NT2/D1 (cell line): ENCODE measurements at regions not wholly inside any gene's neighbourhood (a gene's known extent, or its start where the extent isn't known, plus 50 kb on each side); places are given as distances from the start of the nearest gene placed in this dataset.

ENCODE experiments used
- DNase-seq: peaks from one replicate; pipeline ENCODE4 v3.0.0-alpha.2; 2011; ENCODE audit warnings: low read depth, low spot score
- H3K27me3 ChIP-seq: 2 replicates; pipeline ENCODE4 v1.6.0; 2011; ENCODE audit warnings: mild to moderate bottlenecking; ENCODE audit not compliant: insufficient read length, insufficient read depth
- H3K36me3 ChIP-seq: 2 replicates; pipeline ENCODE4 v1.6.1; 2011; ENCODE audit warnings: mild to moderate bottlenecking, low read length, mixed read lengths; ENCODE audit not compliant: insufficient read depth, insufficient read length
- H3K4me1 ChIP-seq: 2 replicates; pipeline ENCODE4 v1.5.1; 2011; ENCODE audit not compliant: insufficient read depth, insufficient read length
- H3K4me3 ChIP-seq: 2 replicates; pipeline ENCODE4 v1.5.1; 2011; ENCODE audit warnings: low read depth; ENCODE audit not compliant: insufficient read length
- H3K9ac ChIP-seq: 2 replicates; pipeline ENCODE4 v1.6.0; 2011; ENCODE audit warnings: low read depth; ENCODE audit not compliant: insufficient read length
- H3K9me3 ChIP-seq: 2 replicates; pipeline ENCODE4 v1.5.1; 2011; ENCODE audit warnings: mild to moderate bottlenecking, low read length; ENCODE audit not compliant: insufficient read depth
- SUZ12 ChIP-seq: IDR thresholded peaks from 2 replicates; pipeline ENCODE4 v1.6.1; 2011; ENCODE audit not compliant: insufficient read length, insufficient read depth; ENCODE audit errors: extremely low read depth
- YY1 ChIP-seq: IDR thresholded peaks from 2 replicates; pipeline ENCODE4 v1.6.1; 2011; ENCODE audit not compliant: insufficient read length, insufficient read depth
- ZNF274 ChIP-seq: IDR thresholded peaks from 2 replicates; pipeline ENCODE4 v1.6.1; 2011; ENCODE audit warnings: mild to moderate bottlenecking, low read depth, low read length

DNA sequence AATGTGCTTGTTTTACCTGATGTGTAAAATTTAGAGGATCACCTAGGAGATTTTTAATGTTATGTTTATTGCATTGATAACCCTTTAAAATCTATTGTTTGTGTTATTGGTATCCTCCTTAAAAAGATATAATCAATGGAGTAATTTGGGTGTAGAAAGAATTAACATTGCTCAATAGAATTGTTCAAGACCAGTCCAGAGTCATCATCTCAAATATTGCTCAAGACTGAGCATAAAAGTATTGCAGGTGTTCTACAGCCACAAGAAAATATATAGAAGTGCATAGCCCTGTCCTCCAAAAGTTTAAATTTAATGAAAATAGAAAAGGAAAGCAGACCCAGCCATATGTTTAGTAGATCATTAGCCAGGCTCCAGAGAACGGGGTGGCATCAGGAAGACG is 102.5 kb upstream of the ARID2 start:
- TF ChIP-seq YY1, result no peak
- no peaks in the 10 kb centered on the region for H3K27me3 ChIP-seq

DNA sequence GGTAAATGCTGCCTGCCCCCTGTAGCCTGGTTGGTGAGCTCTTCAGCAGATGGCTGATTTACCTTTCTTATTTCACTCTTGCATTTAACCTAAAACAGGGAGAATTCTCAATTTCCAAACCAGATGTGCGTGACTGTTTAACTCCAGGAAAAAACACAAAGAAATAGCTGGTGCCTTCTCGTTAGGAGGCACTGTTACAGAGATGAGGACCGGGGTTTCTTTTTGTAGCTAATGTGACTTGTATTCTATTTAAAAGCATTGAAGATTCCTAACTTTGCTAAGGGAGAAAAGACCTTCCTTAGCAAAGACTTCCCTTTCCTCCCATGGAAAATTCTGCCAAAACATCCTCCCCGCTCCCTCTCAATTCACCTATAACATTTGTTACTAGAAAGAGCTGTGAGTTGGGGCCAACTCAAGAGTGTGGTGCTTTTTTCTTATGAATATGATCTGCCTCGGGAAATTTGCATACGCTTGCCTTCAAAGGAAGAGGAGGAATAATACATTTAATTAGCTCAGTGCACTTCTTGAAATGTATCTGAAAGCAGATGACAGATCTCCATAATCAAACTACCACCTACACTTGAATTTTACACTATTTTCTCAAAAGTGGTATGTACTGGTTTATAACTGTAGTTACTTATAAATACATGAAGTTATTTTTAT is 102.0 kb upstream of the ARID2 start:
- H3K36me3 ChIP-seq, result no peaks in the 10 kb centered on the region
- TF ChIP-seq YY1, result no peak
- no peak for TF ChIP-seq SUZ12
- TF ChIP-seq ZNF274, result no peak
- no peaks in the 10 kb centered on the region for H3K27me3 ChIP-seq
- H3K4me3 ChIP-seq, result no peak overlapping the region
- DNase-seq, result no peak
- H3K9ac ChIP-seq, result no peak overlapping the region
- H3K4me1 ChIP-seq, result no peaks in the 10 kb centered on the region
- no peaks in the 10 kb centered on the region for H3K9me3 ChIP-seq

More for the DNA sequence above, 102.5 kb upstream of the ARID2 start:
- Histone ChIP-seq H3K9me3 (no peaks in the 10 kb centered on the region), H3K36me3 (no peaks in the 10 kb centered on the region), H3K4me1 (no peaks in the 10 kb centered on the region), H3K4me3 (no peak overlapping the region), H3K9ac (no peak overlapping the region)
- DNase-seq, result no peak

DNA sequence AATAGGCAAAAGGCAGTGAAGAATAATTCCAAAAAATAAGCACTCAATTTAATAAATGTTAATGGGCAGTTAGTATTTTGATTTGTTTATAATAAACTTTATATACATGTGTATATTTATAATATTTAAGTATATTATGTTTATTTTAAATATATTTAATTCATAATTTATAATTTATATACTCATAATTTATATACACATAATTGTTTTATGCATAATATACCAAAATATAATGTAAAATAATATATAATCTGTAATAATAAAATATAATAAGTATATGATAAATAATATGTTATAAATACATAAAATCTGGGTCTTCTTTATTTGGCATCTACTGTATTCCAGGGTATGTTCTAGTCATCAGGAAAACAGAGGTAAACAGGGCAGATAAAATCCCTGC is 100.2 kb upstream of the ARID2 start:
- no peaks in the 10 kb centered on the region for H3K4me1 ChIP-seq
- H3K4me3 ChIP-seq, result no peak overlapping the region
- H3K9me3 ChIP-seq, result no peaks in the 10 kb centered on the region
- no peak overlapping the region for H3K9ac ChIP-seq
- DNase-seq, result no peak
- H3K36me3 ChIP-seq, result no peaks in the 10 kb centered on the region
- no peak for TF ChIP-seq ZNF274
- TF ChIP-seq SUZ12, result no peak
- no peak for TF ChIP-seq YY1
- no peaks in the 10 kb centered on the region for H3K27me3 ChIP-seq

DNA sequence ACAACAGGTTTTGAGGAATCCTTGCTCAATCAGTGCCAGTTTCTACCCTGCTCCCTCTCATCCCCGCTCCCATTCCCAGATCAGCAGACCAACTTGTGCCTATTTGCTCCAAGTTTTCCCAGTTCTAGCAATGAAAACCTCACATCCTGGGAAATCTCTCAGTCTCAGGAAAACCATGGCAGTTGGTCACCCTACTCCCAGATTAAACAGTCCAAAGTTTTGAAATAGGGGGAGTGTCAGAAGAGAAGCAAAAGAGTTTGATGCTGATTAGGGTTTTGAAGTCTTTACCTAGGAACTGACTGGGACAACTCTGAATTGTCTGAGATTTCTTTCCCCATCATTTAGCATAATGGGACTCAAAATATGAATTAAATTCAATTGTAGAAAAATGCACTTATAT is 95.8 kb upstream of the ARID2 start:
- Histone ChIP-seq H3K9ac (no peak overlapping the region), H3K27me3 (no peaks in the 10 kb centered on the region), H3K4me1 (no peaks in the 10 kb centered on the region), H3K9me3 (no peaks in the 10 kb centered on the region), H3K4me3 (no peak overlapping the region), H3K36me3 (no peaks in the 10 kb centered on the region)
- no peak for DNase-seq
- no peak for TF ChIP-seq YY1
- TF ChIP-seq SUZ12, result no peak
- TF ChIP-seq ZNF274, result no peak

DNA sequence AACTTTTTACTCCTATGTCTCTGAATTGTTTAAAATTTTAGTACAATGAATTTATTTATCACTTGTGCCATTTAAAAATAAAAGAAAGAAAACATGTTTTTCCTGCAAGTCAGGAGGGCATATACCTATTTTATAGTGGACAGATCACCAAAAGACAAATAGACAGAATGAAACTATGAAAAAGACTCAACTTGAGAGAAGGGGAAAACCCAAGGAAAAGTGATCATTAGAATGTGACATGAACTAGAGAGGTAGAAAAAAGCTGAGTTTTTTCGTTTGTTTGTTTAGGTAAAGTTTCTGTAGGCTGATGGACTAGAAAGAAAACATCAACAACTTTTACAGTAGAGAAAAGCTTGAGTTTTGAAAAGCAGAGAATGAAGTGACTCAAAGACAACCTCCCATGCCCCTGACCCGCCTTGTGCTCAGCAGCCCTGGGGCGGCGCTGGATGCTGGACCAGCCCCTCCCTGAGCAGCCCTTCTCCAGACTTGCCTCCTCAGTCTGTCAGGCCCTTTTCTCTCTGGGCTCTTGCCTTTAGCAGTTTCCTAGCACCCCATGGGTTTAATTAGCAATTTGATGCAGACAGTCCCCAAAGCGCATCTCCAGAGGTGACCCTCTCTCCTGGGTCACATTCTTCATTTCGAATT is 95.1 kb upstream of the ARID2 start:
- TF ChIP-seq SUZ12, result no peak
- TF ChIP-seq ZNF274, result no peak
- TF ChIP-seq YY1, result no peak

DNA sequence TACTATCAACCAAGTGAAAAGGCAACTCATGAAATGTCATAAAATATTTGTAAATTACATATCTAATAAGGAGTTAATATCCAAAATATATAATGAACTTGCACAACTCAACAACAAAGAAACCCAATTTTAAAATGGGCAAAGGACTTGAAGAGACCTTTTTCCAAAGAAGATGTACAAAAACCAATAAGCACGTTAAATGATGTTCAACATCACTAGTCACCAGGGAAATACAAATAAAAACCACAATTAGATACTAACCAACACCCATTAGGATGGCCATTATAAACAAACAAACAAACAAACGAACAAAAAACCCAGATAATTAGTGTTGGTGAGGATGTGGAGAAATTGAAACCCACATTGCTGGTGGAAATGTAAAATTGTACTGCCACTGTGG is 92.3 kb upstream of the ARID2 start:
- Histone ChIP-seq H3K27me3 (no peaks in the 10 kb centered on the region), H3K9me3 (no peaks in the 10 kb centered on the region), H3K4me3 (no peak overlapping the region), H3K4me1 (no peaks in the 10 kb centered on the region), H3K9ac (no peak overlapping the region), H3K36me3 (no peaks in the 10 kb centered on the region)
- no peak for DNase-seq
- no peak for TF ChIP-seq ZNF274
- TF ChIP-seq SUZ12, result no peak
- no peak for TF ChIP-seq YY1

More for the DNA sequence above, 95.1 kb upstream of the ARID2 start:
- H3K9me3 ChIP-seq, result no peaks in the 10 kb centered on the region
- DNase-seq, result no peak
- no peak overlapping the region for H3K4me3 ChIP-seq
- no peaks in the 10 kb centered on the region for H3K27me3 ChIP-seq
- H3K9ac ChIP-seq, result no peak overlapping the region
- H3K36me3 ChIP-seq, result no peaks in the 10 kb centered on the region
- H3K4me1 ChIP-seq, result no peaks in the 10 kb centered on the region

DNA sequence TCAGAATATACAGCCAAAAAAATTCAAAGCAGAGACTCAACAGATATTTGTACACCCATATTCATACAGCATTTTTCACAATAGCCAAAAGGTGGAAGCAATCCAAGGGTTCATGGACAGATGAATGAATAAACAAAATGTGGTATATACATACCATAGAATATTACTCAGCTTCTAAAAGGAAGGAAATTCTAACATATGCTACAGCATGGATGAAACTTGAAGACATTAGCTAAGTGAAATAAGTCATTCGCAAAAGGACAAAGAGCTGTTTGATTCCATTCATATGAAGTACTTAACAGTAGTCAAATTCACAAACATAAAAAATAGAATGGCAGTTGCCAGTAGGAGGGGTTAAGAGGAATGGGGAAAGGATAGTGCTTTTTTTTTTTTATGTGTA is 91.8 kb upstream of the ARID2 start:
- no peak for DNase-seq
- TF ChIP-seq SUZ12 (no peak), ZNF274 (no peak), YY1 (no peak)
- no peak overlapping the region for H3K9ac ChIP-seq

More for the DNA sequence above, 91.8 kb upstream of the ARID2 start:
- H3K36me3 ChIP-seq, result no peaks in the 10 kb centered on the region
- H3K4me1 ChIP-seq, result no peaks in the 10 kb centered on the region
- H3K27me3 ChIP-seq, result no peaks in the 10 kb centered on the region
- no peaks in the 10 kb centered on the region for H3K9me3 ChIP-seq
- H3K4me3 ChIP-seq, result no peak overlapping the region
